Breast epithelium (tissue), 4 donors: ENCODE measurements at regions not wholly inside any gene's neighbourhood (a gene's known extent, or its start where the extent isn't known, plus 50 kb on each side); places are given as distances from the start of the nearest gene placed in this dataset.

Source experiments
- DNase-seq, 2 donors: peaks; one replicate each; pipeline ENCODE4 v3.0.0-alpha.2; 2019; ENCODE audit warnings: low spot score in 2 of 2
- H3K27ac ChIP-seq, 2 donors: fragments of 200-600 bp; sonication (generic) in 1 of 2; one replicate each; pipeline ENCODE4 v1.5.1; 2016 to 2019; ENCODE audit warnings: mild to moderate bottlenecking in 1 of 2
- H3K27me3 ChIP-seq, 2 donors: fragments of 200-600 bp; sonication (generic) in 1 of 2; one replicate each; pipeline versions ENCODE4 v1.5.1 to v1.6.0; 2017 to 2019; ENCODE audit warnings: control low read depth in 1 of 2, mild to moderate bottlenecking in 1 of 2
- H3K36me3 ChIP-seq: fragments of 200-600 bp; one replicate; pipeline ENCODE4 v1.5.1; 2019
- H3K4me1 ChIP-seq, 2 donors: fragments of 200-600 bp; sonication (generic); one replicate each; pipeline ENCODE4 v1.5.1; 2016 to 2019; ENCODE audit warnings: control low read depth in 1 of 2
- H3K4me3 ChIP-seq, 3 donors: fragments of 200-600 bp; sonication (generic); 1 replicate in 2 of 3; 2 replicates in 1 of 3; pipeline ENCODE4 v1.5.1; 2016 to 2019; ENCODE audit warnings: mild to moderate bottlenecking in 3 of 3, moderate library complexity in 2 of 3
- H3K9me3 ChIP-seq, 2 donors: fragments of 200-600 bp; sonication (generic) in 1 of 2; one replicate each; pipeline ENCODE4 v1.5.1; 2016 to 2019; ENCODE audit warnings: control low read depth in 1 of 2
- POLR2A ChIP-seq: fragments of 450-650 bp; IDR thresholded peaks from one replicate; pipeline ENCODE4 v1.6.1; 2016; ENCODE audit warnings: antibody characterized with exemption, mild to moderate bottlenecking, moderate library complexity
- POLR2AphosphoS5 ChIP-seq, 3 donors: sonication (generic); formaldehyde crosslinking; IDR thresholded peaks; one replicate each; pipeline ENCODE4 v1.6.1; 2017; ENCODE audit warnings: antibody characterized with exemption in 3 of 3
- intact Hi-C: fragments of 100-400 bp; cut with DNase I; formaldehyde crosslinking; loops from one replicate; pipeline ENCODE4 v1.15.1; 2023; ENCODE audit warnings: low total_unique reads
- TF ChIP-seq, protein P1 (sequence below), 3 donors: fragments of 450-650 bp; IDR thresholded peaks; one replicate each; pipeline ENCODE4 v1.5.1; 2016 to 2017; ENCODE audit warnings: antibody characterized with exemption in 3 of 3, mild to moderate bottlenecking in 3 of 3, moderate library complexity in 3 of 3

DNA sequence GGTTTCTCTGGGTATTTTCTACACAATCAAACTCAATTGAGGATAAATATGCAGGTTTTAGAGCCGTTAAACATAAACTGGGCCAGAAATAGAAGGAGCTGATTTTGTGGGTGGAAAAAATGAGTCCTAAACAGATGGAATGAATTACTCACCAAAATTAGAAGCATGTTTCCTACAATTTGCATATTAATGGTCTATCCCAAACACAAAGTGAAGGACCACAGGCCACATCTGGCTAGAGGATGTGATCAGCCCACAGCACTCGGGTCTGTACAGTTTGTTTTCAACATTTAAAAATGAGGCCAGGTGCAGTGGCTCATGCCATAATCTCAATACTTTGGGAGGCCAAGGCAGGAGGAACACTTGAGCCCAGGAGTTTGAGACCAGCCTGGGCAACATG, 296.3 kb downstream of the PREX1 start:
- Histone ChIP-seq H3K27ac (no peak overlapping the region), H3K9me3 (no peaks in the 10 kb centered on the region), H3K36me3 (no peaks in the 10 kb centered on the region), H3K4me3 (no peak overlapping the region), H3K27me3 (peaks cover 0 to 24% of the 10 kb centered on the region in 2 donors), H3K4me1 (no peaks in the 10 kb centered on the region)
- intact Hi-C loops: no loop called here
- TF ChIP-seq, protein P1, sequence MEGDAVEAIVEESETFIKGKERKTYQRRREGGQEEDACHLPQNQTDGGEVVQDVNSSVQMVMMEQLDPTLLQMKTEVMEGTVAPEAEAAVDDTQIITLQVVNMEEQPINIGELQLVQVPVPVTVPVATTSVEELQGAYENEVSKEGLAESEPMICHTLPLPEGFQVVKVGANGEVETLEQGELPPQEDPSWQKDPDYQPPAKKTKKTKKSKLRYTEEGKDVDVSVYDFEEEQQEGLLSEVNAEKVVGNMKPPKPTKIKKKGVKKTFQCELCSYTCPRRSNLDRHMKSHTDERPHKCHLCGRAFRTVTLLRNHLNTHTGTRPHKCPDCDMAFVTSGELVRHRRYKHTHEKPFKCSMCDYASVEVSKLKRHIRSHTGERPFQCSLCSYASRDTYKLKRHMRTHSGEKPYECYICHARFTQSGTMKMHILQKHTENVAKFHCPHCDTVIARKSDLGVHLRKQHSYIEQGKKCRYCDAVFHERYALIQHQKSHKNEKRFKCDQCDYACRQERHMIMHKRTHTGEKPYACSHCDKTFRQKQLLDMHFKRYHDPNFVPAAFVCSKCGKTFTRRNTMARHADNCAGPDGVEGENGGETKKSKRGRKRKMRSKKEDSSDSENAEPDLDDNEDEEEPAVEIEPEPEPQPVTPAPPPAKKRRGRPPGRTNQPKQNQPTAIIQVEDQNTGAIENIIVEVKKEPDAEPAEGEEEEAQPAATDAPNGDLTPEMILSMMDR (IDR thresholded peaks at IDR 0.05): no peak
- TF ChIP-seq POLR2A (no peak), POLR2AphosphoS5 (IDR thresholded peaks at IDR 0.05) (no peak)
- no peak for DNase-seq

DNA sequence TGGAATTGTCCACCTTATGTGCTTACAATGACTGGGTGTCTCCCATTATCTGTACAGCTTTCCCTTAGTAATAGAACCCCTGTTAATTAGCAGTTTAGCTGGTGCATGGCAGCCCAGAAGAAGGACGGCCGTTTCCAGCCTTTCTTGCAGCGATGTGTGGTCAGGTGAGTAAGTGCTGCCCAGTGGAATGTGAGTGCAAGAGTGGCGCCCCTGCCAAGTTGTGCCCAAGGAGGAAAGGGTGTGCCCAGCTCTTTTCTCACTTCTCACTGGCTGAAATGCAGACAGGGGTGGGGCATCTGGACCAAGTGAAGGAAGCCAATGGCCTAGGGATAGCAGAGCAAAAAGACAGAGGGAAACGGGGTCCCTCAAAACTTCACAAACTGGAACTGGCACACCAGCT, 296.8 kb downstream of the PREX1 start:
- Histone ChIP-seq H3K4me1 (no peaks in the 10 kb centered on the region), H3K27me3 (peaks cover 0 to 24% of the 10 kb centered on the region in 2 donors), H3K36me3 (no peaks in the 10 kb centered on the region), H3K9me3 (no peaks in the 10 kb centered on the region), H3K4me3 (no peak overlapping the region), H3K27ac (no peak overlapping the region)
- DNase-seq: no peak
- TF ChIP-seq POLR2AphosphoS5 (IDR thresholded peaks at IDR 0.05) (no peak), POLR2A (no peak)
- TF ChIP-seq, protein P1 (IDR thresholded peaks at IDR 0.05): no peak
- intact Hi-C loops: no loop called here

DNA sequence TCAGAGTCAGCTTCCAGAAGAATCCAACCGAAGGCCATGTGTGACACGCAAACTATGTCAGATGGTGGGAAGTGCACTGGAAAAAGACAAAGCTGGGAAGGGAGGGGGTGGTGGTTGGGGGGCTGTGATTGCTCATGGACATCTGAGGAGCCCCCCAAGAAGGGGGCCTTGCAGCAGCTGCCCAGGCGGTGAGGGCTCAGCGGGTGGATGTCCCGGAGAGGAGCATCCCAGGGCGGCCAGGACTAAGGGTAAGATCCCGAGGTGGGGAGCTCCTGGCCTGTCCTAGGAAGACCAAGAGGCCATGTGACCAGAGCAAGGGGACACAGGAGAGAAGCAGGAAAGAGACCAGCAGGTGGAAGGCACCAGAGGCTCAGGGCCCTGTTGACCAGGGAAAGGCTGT, 299.5 kb downstream of the PREX1 start:
- intact Hi-C loops: no loop called here
- Histone ChIP-seq H3K36me3 (no peaks in the 10 kb centered on the region), H3K27me3 (peaks cover 0 to 24% of the 10 kb centered on the region in 2 donors), H3K27ac (no peak overlapping the region), H3K9me3 (no peaks in the 10 kb centered on the region), H3K4me1 (no peaks in the 10 kb centered on the region), H3K4me3 (no peak overlapping the region)
- DNase-seq: no peak
- TF ChIP-seq POLR2AphosphoS5 (IDR thresholded peaks at IDR 0.05) (no peak), POLR2A (no peak)
- TF ChIP-seq, protein P1 (IDR thresholded peaks at IDR 0.05): no peak

DNA sequence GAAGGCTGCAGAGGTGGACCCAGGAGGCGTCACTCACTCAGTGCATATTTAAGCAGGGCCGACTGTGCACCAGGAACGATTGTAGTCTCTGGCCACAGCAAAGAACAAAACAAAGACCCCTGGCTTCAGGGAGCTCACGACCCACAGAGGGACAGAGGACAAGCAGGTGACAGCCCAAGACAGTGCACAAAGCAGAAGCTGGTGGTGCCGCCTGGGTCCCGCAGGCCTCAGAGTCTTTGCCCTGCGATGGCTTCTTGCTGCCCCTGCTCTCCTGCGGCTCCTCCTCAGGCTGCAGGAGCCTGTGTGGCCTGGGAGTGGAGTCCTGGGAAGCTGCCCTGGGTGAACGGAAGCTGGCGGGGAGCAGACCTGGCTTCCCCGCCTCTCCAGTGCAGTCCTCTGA, 300.0 kb downstream of the PREX1 start:
- no peak for TF ChIP-seq POLR2AphosphoS5 (IDR thresholded peaks at IDR 0.05)
- H3K4me1 ChIP-seq: no peaks in the 10 kb centered on the region
- H3K27me3 ChIP-seq: peaks cover 0 to 24% of the 10 kb centered on the region in 2 donors
- DNase-seq: no peak
- no peak overlapping the region for H3K27ac ChIP-seq
- H3K4me3 ChIP-seq: no peak overlapping the region
- no peaks in the 10 kb centered on the region for H3K36me3 ChIP-seq
- peaks cover 0 to under 1% of the 10 kb centered on the region in 2 donors for H3K9me3 ChIP-seq
- intact Hi-C loops: no loop called here

DNA sequence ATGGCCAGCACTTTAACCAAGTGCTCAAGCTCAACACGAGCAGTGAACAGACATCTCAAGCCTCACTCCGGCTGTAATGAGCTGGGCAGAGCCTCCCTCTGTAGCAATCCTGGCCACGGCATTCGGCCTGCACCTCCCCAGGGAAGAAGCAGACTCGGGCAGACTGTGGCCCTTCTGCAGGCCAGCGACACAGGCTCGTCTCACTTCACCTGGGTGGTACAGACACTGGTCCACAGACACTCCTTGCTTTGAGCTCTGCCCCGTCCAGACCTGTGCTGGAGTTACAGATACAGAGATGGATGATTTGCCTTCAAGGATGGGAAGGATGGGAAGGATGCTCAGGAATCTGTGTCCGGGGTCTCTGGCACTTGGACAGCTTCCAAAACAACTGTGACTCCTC, 300.9 kb downstream of the PREX1 start:
- H3K4me1 ChIP-seq: no peaks in the 10 kb centered on the region
- no peak overlapping the region for H3K27ac ChIP-seq
- no peak for TF ChIP-seq POLR2AphosphoS5 (IDR thresholded peaks at IDR 0.05)
- TF ChIP-seq, protein P1 (IDR thresholded peaks at IDR 0.05): no peak
- TF ChIP-seq POLR2A: no peak
- peaks cover 0 to 24% of the 10 kb centered on the region in 2 donors for H3K27me3 ChIP-seq
- peaks cover 0 to 2% of the 10 kb centered on the region in 2 donors for H3K9me3 ChIP-seq
- no peak for DNase-seq
- intact Hi-C loops: no loop called here
- H3K4me3 ChIP-seq: no peak overlapping the region
- H3K36me3 ChIP-seq: no peaks in the 10 kb centered on the region

DNA sequence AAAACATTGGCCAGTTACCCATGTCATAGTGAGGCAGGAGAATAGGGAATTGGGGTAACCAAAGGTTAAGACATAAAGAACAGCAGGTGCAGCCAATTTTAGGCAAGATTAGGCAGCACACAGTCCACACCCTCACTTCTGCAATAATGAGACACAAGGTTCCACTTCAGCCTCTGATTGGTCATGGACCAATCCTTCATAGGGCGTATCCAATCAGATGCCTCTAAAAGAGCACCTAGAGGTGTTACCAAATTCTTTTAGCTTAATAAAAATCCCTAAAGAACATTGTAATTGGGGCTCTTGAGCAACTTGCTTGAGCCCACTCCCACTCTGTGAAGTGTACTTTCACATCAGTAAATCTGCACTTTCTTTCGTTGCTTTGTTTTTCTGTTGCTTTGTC, 302.4 kb downstream of the PREX1 start:
- intact Hi-C loops: no loop called here
- no peaks in the 10 kb centered on the region for H3K36me3 ChIP-seq
- no peak for DNase-seq

More for the DNA sequence above, 302.4 kb downstream of the PREX1 start:
- Histone ChIP-seq H3K4me1 (no peaks in the 10 kb centered on the region), H3K9me3 (peaks cover 0 to 2% of the 10 kb centered on the region in 2 donors), H3K4me3 (no peak overlapping the region), H3K27ac (no peak overlapping the region), H3K27me3 (peaks cover 0 to 24% of the 10 kb centered on the region in 2 donors)
- no peak for TF ChIP-seq POLR2A
- TF ChIP-seq, protein P1 (IDR thresholded peaks at IDR 0.05): no peak
- TF ChIP-seq POLR2AphosphoS5 (IDR thresholded peaks at IDR 0.05): no peak
